HG02840 (cell line): ENCODE measurements at regions not wholly inside any gene's neighbourhood (a gene's known extent, or its start where the extent isn't known, plus 50 kb on each side); places are given as distances from the start of the nearest gene placed in this dataset.
"Not testable (repeated sequence)": the region's sequence is repeated elsewhere in the genome, so short reads cannot be mapped to it uniquely, and the experiment has no call there.

Source experiments
- ATAC-seq: cut with Tn5 transposase; IDR thresholded peaks from one replicate; pipeline ENCODE4 v1.9.1; 2021; ENCODE audit warnings: mild to moderate bottlenecking, moderate library complexity, moderate number of reproducible peaks; ENCODE audit not compliant: unreplicated experiment, low FRiP score

DNA sequence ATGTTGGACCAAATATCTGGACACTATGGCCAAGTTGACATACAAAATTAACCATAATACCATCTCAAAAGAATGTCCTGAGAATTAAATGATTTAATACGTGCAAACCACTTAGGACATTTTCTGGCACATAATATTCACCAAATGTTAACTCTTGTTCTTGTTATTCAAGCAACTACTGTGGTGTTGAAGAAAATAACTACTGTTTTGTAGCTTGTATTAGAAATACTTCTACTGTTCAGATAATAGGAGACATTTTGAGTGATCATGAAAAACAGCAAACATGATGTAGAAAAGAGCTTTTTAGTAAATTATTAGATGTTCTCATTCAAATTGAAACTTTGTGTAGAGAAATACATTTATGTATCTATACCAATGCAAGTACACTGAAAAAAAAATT, 140.7 kb upstream of the SMIM31 start:
- ATAC-seq: no peak

DNA sequence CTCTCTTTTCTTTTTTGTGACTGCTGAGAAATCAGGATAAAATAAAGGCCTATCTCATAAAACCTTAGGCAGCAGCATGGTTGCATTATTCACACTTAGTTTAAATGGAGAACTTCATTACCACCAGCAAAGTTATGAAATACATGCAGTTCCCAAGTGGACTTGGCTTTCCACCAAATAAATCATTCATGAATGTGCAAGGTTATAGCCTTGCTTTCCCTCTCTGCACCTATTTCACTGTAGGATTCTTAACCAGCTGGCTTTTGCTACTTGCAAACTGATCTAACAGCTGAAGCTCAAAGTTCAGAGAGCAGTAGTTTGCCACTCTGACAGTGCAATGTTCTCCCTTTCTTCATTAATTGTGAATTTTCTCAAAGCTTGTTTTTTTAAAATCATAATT, 140.1 kb upstream of the SMIM31 start:
- ATAC-seq: no peak

DNA sequence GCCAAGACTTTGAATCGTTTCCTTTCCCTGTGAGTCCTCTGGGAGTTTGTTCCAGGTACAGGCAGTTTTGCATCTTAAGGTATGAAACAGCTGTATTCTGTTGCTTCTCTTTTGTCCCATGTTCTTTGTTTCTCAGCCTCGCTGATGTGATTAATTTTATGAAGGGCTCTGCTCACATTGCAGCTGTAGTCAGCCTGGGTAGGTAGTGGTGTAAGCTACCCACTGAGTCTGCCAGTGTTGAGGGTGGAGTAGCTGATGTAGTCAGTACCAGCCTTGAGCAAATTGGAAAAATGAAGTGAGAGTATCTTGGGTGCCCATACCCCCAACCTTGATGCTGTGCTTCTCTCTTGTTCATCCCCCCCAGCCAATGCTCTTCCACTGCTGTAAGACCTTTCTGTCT, 139.6 kb upstream of the SMIM31 start:
- no peak for ATAC-seq

DNA sequence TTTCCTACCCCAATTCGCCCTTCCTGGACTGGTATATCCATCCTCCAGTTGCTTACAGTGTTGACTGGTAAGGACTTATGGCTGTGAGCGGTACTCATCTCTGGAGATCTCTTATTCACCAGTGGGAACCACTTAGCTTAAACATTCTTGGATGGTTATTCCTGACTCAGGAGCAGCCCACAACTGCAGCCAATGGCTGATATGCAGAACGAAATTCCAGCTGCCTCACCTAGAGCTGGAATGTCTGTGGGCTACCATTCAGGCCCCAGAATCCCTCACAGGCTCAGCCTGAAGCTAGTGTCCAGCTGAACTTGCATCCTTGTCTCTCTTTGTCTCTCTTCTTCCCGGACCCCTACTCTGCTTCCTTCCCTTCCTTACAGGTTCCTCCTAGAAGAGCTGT, 138.9 kb upstream of the SMIM31 start:
- no peak for ATAC-seq

DNA sequence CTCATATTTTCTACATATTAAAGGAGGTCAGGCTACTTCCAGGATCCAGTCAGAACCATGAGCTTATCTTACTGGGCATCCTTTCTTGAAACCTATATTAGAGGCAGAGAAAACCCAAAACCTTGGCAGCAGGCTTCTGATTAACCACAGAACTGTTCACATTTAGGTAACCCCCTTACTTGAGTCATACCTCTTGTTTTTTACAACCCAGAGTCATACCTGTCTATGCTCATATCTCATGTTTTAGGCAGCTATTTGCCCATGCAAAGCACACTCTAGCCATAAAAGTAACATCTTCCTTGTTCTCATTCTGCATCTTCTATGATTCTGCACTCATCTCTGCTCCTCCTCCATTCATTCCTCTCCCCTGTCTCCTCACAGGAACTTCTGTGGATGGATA, 138.0 kb upstream of the SMIM31 start:
- ATAC-seq: no peak

DNA sequence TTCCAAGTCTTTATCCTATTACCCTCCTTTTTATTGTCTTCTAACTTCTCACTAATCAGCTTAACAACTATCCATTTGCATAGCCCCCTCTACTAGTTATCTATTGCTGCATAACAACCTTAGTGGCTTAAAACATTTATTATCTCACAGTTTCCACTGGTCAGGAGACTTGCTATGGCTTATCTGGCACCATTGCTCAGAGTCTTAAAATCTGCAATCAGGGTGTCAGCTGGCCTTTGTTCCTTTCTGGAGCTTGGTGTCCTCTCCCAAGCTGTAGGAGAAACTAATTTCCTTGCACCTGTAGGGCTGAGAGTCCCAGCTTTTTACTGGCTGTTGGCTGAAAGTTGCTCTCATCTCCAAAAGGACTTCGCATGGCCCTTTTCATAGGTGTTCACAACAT, 137.0 kb upstream of the SMIM31 start:
- no peak for ATAC-seq

DNA sequence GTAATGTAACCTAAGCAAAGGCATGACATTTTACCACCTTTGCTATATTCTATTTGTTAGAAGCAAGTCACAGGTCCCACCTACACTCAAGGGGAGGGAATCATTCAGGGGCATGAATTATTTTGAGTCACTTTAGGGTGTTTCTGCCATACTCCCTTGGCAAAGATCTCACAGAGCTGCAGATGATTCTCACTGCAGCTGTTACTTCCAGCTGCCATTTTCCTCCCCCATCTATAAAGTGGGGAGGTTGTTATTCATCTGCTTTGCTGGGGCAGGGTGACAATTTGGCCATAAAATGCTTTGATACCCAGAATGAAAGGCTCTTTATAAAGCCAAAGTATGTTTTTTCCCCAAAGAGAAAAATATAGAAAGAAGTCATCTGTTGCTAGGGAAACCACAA, 136.5 kb upstream of the SMIM31 start:
- no peak for ATAC-seq

DNA sequence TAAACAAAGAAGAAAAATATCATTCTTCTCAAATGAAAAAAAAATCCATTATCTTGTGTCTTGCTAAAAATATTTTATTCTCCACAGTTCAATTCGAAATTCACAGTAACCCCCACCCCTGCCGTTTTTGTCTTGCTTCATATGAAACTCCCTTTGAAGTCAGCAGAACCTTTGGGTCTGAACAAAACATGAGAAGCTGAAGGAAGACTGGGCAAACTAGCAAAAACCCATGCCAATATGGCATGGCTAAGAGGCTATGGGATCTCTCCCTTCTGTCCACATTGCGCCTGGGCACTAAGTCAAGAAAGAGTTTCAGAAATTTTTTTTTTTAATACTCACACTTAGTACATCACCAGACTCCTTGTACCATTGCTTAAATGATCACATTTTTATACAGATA, 136.0 kb upstream of the SMIM31 start:
- no peak for ATAC-seq

DNA sequence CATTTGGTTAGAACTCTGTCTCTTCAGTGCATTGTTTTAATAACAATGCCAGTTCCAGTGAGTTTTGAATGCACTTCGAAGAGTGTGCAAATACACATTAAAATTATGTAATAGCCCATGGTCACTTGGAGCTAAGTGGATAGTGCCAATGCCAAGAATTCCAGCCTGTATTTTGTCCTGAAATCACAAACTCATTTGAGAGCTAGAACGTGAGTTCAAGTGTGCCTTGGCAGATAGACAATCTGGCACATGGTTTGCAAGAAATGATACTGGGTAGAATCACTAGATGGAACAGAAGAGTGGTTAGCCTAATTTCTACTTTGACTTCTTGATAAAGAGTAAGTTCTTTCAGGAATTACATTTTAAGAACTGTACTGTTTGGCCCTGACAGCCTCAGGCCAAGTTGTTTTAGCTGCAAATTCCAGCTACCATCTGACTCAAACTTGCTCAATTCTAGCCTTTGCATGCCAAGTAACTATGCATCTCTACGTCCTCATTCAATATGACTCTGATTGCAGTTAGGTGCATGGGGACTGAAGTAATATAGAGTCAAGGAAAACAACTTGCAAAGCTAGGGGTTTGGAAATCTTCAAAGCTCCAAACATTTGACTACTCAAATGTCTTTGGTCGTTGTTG, 131.9 kb upstream of the SMIM31 start:
- ATAC-seq: no peak

DNA sequence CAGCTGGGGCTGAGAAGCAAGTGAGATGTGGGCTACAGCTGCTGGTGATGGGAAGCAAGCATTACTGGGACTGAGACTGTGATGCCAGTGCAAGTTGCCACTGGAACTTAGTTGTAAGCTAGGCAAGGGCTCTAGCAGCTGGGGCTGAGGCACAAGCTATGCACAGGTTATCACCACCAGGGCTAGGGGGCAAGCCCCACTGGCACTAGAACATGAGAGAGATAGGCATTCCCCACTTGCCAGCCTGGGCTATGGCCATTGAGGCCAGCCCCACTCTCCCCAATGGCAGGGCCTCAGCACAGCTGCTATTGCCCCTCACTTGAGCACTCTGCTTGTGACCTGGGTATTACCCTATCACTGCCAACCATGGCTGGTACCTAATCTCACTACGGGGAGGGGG, 130.8 kb upstream of the SMIM31 start:
- ATAC-seq: no peak

DNA sequence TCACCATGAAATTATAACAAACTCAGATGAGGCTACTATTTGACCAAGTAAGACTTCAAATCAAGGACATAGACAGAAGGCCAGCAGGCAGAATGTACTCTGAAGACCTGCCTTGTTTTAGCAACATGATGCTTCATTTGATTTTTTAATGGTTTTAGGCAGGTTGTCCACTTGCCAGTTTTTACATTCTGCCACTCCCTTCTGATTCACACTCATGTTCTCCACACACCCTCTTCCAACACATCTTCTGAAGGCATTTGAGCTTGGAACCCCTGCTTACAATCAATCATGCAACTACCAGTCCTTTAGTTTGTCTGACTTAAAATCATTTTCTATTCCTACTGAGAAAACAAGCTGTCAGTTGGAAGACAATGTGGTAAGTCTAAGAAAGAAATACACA, 114.9 kb upstream of the SMIM31 start:
- ATAC-seq: no peak

DNA sequence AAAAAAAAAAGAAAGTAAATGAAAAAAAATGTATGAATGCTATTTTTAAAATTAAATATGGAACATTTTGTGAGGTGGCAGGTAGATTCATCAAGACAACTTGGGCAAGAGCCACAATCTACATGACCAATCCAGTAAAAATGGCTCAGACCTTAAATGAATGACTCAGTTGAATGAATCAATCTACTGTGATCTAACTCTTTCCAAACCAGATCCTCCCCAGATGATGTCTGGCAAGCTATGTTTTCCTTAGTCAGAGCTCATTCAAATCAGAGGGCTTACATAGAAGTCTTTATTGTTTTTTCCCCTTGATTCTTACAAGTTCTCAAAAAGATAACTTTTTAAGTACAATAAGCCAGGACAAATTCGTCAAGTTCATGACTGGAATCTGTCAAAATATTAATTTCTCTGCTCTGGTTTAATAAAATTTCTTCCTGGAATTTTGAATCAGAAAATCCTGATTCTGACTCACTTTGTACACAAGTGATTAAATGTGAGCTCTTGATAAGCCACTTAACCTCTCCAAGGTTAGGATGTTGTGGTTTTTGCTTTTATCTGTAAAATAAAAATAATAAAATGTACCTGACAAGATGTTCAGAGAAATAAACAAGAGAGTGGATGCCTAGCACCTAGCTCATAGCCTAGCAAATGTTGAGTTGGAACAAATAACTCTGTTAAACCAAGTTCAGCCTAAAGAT, 105.6 kb upstream of the SMIM31 start:
- no peak for ATAC-seq

DNA sequence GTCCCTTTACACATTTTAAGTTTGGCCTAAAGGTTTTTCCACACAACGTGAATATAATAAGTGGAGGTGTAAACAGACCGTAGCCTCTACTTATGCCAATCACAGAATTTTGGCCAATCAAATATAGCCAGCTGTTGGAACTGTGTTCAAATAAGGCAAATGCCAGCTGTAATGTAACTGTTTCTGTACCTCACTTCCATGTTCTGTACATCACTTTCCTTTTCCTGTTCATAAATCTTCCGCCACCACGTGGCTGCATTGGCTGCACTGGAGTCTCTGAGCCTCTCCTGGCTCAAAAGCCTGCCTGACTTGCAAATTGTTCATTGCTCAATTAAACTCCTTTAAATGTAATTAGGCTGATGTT, 105.1 kb upstream of the SMIM31 start:
- ATAC-seq: no peak

DNA sequence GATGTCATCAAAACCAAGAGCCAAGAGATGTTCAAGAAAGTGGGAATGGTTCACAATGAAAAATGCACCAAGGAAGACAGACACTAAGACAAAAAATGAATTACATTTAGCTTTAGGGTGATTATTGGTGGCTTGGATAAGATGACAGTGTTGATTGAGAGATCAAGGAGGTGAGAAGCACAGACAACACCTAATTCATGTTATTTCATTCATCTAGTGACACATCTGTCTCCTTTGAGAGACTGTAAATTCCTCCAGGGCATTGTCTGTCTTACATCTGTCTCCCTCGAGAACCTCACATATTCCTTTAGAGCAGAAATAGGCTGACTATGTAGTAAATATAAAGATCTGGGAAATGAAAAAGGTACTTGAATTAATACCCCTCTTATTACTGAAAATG, 94.2 kb upstream of the SMIM31 start:
- no peak for ATAC-seq

DNA sequence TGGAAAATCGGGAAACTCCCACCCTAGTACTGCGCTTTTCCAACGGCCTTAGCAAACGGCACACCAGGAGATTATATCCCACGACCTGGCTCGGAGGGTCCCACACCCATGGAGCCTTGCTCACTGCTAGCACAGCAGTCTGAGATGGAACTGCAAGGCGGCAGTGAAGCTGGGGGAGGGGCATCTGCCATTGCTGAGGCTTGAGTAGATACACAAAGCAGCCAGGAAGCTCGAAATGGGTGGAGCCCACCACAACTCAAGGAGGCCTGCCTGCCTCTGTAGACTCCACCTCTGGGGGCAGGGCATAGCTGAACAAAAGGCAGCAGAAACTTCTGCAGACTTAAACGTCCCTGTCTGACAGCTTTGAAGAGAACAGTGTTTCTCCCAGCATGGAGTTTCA, 77.8 kb upstream of the SMIM31 start:
- not testable (repeated sequence) for ATAC-seq

DNA sequence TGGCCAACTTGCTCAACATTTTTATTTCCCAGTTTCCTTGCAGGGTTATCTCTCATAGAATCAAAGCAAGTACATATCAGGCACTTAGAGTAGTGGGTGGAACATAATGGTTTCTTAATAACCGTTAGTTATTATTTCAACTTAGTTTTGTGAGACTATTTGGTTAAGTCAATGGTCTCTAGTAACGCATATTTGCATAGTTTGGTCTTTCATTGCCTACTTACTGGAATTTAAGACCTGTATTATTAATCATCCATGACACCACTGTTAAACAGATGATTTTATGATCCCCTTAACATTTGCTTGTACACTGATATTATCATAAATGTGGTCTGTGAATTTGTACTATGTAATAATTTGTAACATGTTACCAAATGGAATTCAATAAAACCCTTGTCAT, 70.9 kb upstream of the SMIM31 start:
- no peak for ATAC-seq

DNA sequence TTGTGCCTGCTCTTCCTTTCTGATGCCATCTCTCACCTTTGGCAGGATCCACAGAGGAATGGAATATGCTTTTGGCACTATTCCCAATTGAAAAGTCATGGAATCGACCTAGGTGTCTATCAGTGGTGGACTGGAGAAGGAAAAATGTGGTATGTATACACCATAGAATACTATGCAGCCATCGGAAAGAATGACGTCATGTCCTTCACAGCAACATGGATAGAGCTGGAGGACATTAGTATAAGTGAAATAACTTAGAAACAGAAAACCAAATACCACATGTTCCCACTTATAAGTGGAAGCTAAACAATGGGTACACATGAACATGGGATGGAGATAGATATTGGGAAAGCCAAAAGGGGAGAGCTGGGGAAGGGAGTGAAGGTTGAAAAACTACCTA, 58.3 kb upstream of the SMIM31 start:
- no peak for ATAC-seq

DNA sequence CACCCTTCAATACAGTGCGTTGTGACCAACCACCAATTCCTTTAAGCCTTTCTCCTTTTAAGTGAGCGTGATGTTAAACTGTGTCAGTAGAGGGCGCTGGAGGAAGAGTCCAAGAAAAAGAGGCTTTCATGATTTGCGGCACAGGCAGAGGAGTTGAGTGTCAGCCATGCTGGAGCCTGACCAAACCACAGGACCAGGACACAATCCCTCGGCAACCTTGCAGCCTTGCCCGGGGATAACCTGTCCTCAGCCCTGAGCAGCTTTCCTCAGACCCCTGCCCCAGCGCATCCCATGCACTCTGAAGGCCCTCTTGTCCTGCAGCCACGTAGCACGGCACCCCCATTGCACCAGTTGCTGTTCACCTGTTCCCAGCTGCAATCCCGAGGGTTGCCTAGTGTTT, 53.5 kb upstream of the SMIM31 start:
- no peak for ATAC-seq

DNA sequence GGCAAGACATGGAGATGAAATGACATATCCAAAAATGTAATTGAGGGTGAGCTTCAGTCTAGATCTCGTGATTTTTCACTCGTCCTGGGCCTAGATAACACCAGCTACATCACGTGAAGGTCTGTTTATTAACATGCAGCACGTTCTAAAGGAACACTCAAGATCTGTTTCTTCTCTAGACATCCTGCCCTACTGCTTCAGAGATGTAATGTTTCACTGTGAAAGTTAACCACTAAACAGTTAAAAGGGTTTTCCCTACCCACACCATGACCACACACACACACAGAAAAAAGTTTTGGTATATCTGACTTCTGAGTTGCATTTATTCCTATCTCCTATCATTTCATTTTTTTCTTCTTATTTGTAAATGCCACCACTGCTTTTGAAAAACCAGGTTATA, 52.3 kb upstream of the SMIM31 start:
- ATAC-seq: peak; percentile 68
